Peyer's patch (tissue), 4 donors: ENCODE measurements at regions not wholly inside any gene's neighbourhood (a gene's known extent, or its start where the extent isn't known, plus 50 kb on each side); places are given as distances from the start of the nearest gene placed in this dataset.
"Not testable (repeated sequence)": the region's sequence is repeated elsewhere in the genome, so short reads cannot be mapped to it uniquely, and the experiment has no call there.

Experiments used
- DNase-seq, 3 donors: peaks; one replicate each; pipeline ENCODE4 v3.0.0-alpha.2; 2017 to 2019
- H3K27ac ChIP-seq, 4 donors: fragments of 200-600 bp; sonication (generic); one replicate each; pipeline ENCODE4 v1.5.1; 2016 to 2019
- H3K27me3 ChIP-seq, 2 donors: fragments of 200-600 bp; sonication (generic); one replicate each; pipeline ENCODE4 v1.5.1; 2019
- H3K36me3 ChIP-seq, 3 donors: fragments of 200-600 bp; sonication (generic); one replicate each; pipeline ENCODE4 v1.5.1; 2016 to 2019
- H3K4me1 ChIP-seq, 4 donors: fragments of 200-600 bp; sonication (generic); one replicate each; pipeline ENCODE4 v1.5.1; 2016 to 2019
- H3K4me3 ChIP-seq, 4 donors: fragments of 200-600 bp; sonication (generic); 1 replicate in 3 of 4; 2 replicates in 1 of 4; pipeline ENCODE4 v1.5.1; 2016 to 2019; ENCODE audit warnings: mild to moderate bottlenecking in 1 of 4
- H3K9me3 ChIP-seq, 4 donors: fragments of 200-600 bp; sonication (generic); one replicate each; pipeline ENCODE4 v1.5.1; 2016 to 2019; ENCODE audit warnings: mild to moderate bottlenecking in 1 of 4
- POLR2A ChIP-seq, 2 donors: fragments of 450-650 bp; IDR thresholded peaks; one replicate each; pipeline ENCODE4 v1.5.1; 2017; ENCODE audit warnings: antibody characterized with exemption in 2 of 2, mild to moderate bottlenecking in 2 of 2, moderate library complexity in 2 of 2
- TF ChIP-seq, protein P1 (sequence below), 6 experiments: fragments of 450-650 bp in 4 of 6; fragments of 200-600 bp in 2 of 6; sonication (generic) in 1 of 6; IDR thresholded peaks; one replicate each; pipeline ENCODE4 v1.5.1; 2017 to 2019; ENCODE audit warnings: antibody characterized with exemption in 6 of 6, mild to moderate bottlenecking in 3 of 6, moderate library complexity in 1 of 6

DNA sequence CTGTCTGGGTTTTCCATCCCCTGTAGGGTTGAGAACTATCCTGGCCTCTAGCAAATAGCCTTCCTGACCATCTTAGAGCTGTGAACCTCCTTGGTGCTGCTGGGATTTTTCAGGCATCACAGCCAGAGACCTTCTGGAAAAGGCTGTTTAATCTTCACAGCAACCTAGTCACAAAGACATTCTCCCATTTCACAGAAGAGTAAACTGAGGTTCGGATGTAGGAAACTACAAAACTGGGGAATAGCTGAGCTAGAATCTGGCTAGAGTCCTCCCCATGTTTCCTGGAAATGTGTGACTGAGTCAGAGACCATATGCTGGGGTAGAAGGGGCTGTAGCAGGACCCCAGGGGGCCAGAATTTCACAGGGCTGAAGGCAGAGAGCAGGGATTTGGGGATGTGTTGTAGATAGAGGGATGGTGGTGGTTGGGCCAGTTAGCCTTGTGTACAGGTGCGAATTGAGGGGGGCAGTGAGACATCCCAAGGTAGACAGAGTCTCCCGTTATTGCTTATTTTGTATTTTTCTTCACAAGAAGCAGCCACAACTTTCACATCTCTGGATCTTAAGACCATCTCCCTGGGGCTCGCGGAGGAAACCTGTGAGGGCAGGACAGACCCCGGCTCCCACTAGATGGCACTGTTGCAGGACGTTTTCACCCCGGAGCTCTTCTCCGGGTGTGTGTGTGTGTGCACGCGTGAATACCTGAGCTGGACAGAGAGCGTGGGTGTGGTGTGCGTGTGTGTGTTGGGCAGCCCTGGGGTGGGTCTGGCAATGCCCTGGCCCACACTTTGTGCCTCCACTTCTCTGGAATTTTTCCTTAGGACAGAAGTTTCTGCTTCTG is 66.9 kb upstream of the PRR23C start:
- Histone ChIP-seq H3K27ac (no peak overlapping the region), H3K4me1 (peaks cover 0 to 18% (median 0%) of the 10 kb centered on the region in 4 donors), H3K4me3 (no peak overlapping the region), H3K36me3 (no peaks in the 10 kb centered on the region), H3K27me3 (no peaks in the 10 kb centered on the region), H3K9me3 (no peaks in the 10 kb centered on the region)
- TF ChIP-seq POLR2A (IDR thresholded peaks at IDR 0.05) = no peak
- TF ChIP-seq, protein P1, sequence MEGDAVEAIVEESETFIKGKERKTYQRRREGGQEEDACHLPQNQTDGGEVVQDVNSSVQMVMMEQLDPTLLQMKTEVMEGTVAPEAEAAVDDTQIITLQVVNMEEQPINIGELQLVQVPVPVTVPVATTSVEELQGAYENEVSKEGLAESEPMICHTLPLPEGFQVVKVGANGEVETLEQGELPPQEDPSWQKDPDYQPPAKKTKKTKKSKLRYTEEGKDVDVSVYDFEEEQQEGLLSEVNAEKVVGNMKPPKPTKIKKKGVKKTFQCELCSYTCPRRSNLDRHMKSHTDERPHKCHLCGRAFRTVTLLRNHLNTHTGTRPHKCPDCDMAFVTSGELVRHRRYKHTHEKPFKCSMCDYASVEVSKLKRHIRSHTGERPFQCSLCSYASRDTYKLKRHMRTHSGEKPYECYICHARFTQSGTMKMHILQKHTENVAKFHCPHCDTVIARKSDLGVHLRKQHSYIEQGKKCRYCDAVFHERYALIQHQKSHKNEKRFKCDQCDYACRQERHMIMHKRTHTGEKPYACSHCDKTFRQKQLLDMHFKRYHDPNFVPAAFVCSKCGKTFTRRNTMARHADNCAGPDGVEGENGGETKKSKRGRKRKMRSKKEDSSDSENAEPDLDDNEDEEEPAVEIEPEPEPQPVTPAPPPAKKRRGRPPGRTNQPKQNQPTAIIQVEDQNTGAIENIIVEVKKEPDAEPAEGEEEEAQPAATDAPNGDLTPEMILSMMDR (IDR thresholded peaks at IDR 0.05) = peak in 4 of 6 experiments; percentile 56 to 69 (median 62)
- peak; percentile 18 to 79 (median 78) for DNase-seq

DNA sequence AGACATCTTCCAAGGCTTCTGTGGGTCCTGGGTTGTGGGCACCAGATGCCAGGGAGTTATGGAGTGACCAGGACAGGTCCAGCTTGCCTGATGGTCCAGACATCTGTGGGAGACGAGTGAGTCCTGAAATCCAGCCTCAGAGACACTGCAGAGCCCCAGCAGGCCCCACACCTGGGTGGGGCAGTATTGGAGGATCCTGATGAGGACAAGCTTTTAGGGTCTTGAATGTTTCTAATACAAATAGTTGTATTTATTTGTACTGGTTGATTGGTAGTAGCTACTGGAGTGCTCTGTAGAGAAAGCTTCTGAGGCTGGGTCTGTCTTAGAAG is 67.5 kb upstream of the PRR23C start:
- H3K4me3 ChIP-seq = no peak overlapping the region
- H3K27ac ChIP-seq = no peak overlapping the region
- TF ChIP-seq, protein P1 (IDR thresholded peaks at IDR 0.05) = no peak
- no peak for TF ChIP-seq POLR2A (IDR thresholded peaks at IDR 0.05)
- no peaks in the 10 kb centered on the region for H3K36me3 ChIP-seq
- H3K4me1 ChIP-seq = peaks cover 0 to 16% (median 0%) of the 10 kb centered on the region in 4 donors
- DNase-seq = no peak
- H3K27me3 ChIP-seq = no peaks in the 10 kb centered on the region
- H3K9me3 ChIP-seq = no peaks in the 10 kb centered on the region

DNA sequence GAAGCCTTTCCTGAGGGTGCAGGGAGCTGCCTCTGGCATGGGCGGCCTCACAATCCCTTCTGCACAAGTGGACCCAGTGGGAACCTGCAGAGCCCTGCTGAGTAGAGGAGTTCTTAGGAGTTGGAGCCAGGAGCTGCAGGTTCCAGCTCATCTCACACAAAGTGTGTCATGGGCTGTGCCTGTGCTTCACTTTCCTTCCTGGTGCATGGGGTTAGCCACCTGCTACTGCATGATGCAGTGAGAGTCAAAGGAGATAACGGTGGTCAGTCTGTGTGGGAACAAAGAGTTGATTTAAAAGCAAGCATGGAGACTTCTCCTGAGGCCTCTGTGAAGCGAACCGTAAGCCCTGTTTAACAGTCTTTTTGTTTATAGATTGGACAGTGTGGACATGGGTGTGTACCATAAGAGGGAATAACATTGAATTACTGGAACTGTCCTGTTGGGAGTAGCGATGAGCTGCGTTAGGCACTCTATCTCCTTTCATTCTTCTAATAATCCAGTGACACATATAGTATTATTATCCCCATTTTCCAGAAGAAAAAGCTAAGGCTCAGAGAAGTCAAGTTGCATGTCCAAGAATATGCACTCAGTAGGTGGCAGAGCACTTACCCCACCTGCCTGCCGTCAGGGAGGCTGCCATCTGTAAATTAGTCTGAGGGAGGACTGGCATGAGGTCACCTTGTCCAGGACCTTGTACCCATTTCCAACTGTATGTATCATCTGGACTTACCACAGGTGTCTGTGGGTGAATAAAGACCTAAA is 68.7 kb upstream of the PRR23C start:
- no peak overlapping the region for H3K4me3 ChIP-seq
- peaks cover 0 to 16% (median 0%) of the 10 kb centered on the region in 4 donors for H3K4me1 ChIP-seq
- H3K9me3 ChIP-seq = no peaks in the 10 kb centered on the region
- DNase-seq = no peak
- no peak for TF ChIP-seq POLR2A (IDR thresholded peaks at IDR 0.05)
- TF ChIP-seq, protein P1 (IDR thresholded peaks at IDR 0.05) = no peak
- no peak overlapping the region for H3K27ac ChIP-seq
- H3K27me3 ChIP-seq = no peaks in the 10 kb centered on the region
- H3K36me3 ChIP-seq = no peaks in the 10 kb centered on the region

DNA sequence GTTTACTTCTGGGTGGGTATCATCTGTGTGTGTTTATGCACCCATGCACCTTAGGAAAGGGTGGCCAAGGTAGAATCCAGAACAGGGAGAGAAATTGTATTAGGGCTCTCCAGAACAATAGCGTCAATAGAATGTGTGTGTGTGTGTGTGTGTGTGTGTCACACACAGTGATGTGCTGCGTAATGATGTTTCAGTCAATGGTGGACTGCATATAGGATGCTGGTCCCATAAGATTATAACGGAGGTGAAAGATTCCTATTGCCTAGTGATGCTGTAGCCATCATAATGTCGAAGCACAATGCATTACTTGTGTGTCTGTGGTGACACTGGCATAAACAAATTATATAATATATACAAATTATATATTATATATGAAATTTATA is 69.3 kb upstream of the PRR23C start:
- DNase-seq = no peak
- H3K27ac ChIP-seq = no peak overlapping the region
- no peak for TF ChIP-seq POLR2A (IDR thresholded peaks at IDR 0.05)
- TF ChIP-seq, protein P1 (IDR thresholded peaks at IDR 0.05) = no peak
- H3K4me1 ChIP-seq = peaks cover 0 to 16% (median 0%) of the 10 kb centered on the region in 4 donors
- H3K4me3 ChIP-seq = no peak overlapping the region
- H3K27me3 ChIP-seq = no peaks in the 10 kb centered on the region
- no peaks in the 10 kb centered on the region for H3K36me3 ChIP-seq
- no peaks in the 10 kb centered on the region for H3K9me3 ChIP-seq

DNA sequence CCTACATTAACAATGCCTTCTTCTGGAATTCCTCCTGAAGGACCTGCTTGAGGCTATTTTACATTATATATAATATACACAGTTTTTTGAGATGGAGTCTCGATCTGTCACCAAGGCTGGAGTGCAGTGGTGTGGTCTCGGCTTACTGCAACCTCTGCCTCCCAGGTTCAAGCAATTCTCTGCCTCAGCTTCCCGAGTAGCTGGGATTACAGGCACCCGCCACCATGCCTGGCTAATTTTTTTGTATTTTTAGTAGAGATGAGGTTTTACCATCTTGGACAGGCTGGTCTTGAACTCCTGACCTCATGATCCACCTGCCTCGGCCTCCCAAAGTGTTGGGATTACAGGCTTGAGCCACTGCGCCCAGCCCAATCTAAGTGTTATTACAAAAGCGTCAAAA is 71.9 kb upstream of the PRR23C start:
- H3K27ac ChIP-seq, DNase-seq, H3K4me3 ChIP-seq, H3K36me3 ChIP-seq, H3K9me3 ChIP-seq, H3K27me3 ChIP-seq: not testable (repeated sequence)
- peaks cover 0 to 17% (median 0%) of the 10 kb centered on the region in 4 donors for H3K4me1 ChIP-seq

DNA sequence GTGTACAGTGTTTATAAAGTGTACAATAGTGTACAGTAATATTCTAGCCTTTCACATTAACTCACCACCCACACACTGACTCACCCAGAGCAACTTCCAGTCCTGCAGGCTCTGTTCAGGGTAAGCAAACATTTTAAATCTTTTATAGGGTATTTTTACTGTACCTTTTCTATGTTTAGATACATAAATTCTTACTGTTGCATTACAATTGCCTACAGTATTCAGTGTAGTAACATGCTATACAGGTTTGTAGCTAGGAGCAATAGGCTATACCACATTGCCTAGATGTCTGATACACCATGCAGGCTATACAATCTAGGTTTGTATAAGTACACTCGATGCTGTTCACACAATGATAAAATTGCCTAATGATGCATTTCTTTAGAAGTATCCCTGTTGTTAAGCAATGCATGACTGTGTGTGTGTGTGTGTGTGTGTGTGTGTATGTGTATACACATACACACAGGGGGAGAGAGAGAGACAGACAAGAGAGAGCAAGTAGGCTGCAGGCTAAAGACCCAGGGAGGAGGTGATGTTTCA is 72.5 kb upstream of the PRR23C start:
- H3K4me3 ChIP-seq = no peak overlapping the region
- DNase-seq = no peak
- no peaks in the 10 kb centered on the region for H3K27me3 ChIP-seq
- TF ChIP-seq, protein P1 (IDR thresholded peaks at IDR 0.05) = no peak
- H3K36me3 ChIP-seq = no peaks in the 10 kb centered on the region
- no peak overlapping the region for H3K27ac ChIP-seq
- no peaks in the 10 kb centered on the region for H3K9me3 ChIP-seq
- H3K4me1 ChIP-seq = peaks cover 0 to 14% (median 0%) of the 10 kb centered on the region in 4 donors
